H9 (cell line): ENCODE measurements at regions not wholly inside any gene's neighbourhood (a gene's known extent, or its start where the extent isn't known, plus 50 kb on each side); places are given as distances from the start of the nearest gene placed in this dataset.

Experiments used
- DNase-seq: peaks from one replicate; pipeline ENCODE4 v3.0.0-alpha.2; 2017
- H2AFZ ChIP-seq: one replicate; pipeline ENCODE4 v1.6.1; 2013; ENCODE audit warnings: mild to moderate bottlenecking, low read length, control low read depth, moderate library complexity
- H2AK5ac ChIP-seq: 2 replicates; pipeline ENCODE4 v1.6.1; 2013; ENCODE audit warnings: low read length, control low read depth, mixed read lengths; ENCODE audit not compliant: insufficient read length
- H2BK120ac ChIP-seq: one replicate; pipeline ENCODE4 v1.6.1; 2013; ENCODE audit warnings: low read depth, mild to moderate bottlenecking, low read length, control low read depth, inconsistent platforms; ENCODE audit not compliant: poor library complexity, severe bottlenecking
- H2BK12ac ChIP-seq: 2 replicates; pipeline ENCODE4 v1.6.1; 2013; ENCODE audit warnings: low read length, control low read depth, mixed read lengths, low read depth; ENCODE audit not compliant: insufficient read length
- H2BK15ac ChIP-seq: 2 replicates; pipeline ENCODE4 v1.6.1; 2013; ENCODE audit warnings: low read depth, low read length, control low read depth
- H2BK20ac ChIP-seq: one replicate; pipeline ENCODE4 v1.6.1; 2013; ENCODE audit warnings: low read depth, mild to moderate bottlenecking, low read length, control low read depth, inconsistent platforms; ENCODE audit not compliant: poor library complexity, severe bottlenecking
- H2BK5ac ChIP-seq: 2 replicates; pipeline ENCODE4 v1.6.1; 2013; ENCODE audit warnings: low read length, control low read depth, mixed read lengths; ENCODE audit not compliant: insufficient read length
- H3K14ac ChIP-seq: 2 replicates; pipeline ENCODE4 v1.6.1; 2013; ENCODE audit warnings: low read length, control low read depth; ENCODE audit not compliant: insufficient read depth
- H3K18ac ChIP-seq: 2 replicates; pipeline ENCODE4 v1.6.1; 2013; ENCODE audit warnings: low read depth, mild to moderate bottlenecking, mixed read lengths, low read length, control low read depth; ENCODE audit not compliant: insufficient read length
- H3K23ac ChIP-seq: 2 replicates; pipeline ENCODE4 v1.6.1; 2013; ENCODE audit warnings: low read length, control low read depth, mixed read lengths, low read depth; ENCODE audit not compliant: insufficient read length
- H3K23me2 ChIP-seq: 2 replicates; pipeline ENCODE4 v1.6.1; 2013; ENCODE audit warnings: low read depth, mild to moderate bottlenecking, mixed read lengths, low read length, control low read depth; ENCODE audit not compliant: insufficient read length, poor library complexity, severe bottlenecking
- H3K27ac ChIP-seq: 2 replicates; pipeline ENCODE4 v1.5.1; 2013; ENCODE audit warnings: low read length, control low read depth, mixed read lengths, low read depth; ENCODE audit not compliant: insufficient read length
- H3K27me3 ChIP-seq: 2 replicates; pipeline ENCODE4 v1.6.1; 2013; ENCODE audit warnings: low read length, control low read depth, inconsistent platforms; ENCODE audit not compliant: insufficient read depth
- H3K4ac ChIP-seq: 2 replicates; pipeline ENCODE4 v1.6.1; 2013; ENCODE audit warnings: low read depth, mild to moderate bottlenecking, control low read depth, inconsistent platforms, low read length, moderate library complexity
- H3K4me1 ChIP-seq: 2 replicates; pipeline ENCODE4 v1.6.1; 2013; ENCODE audit warnings: low read length, control low read depth, inconsistent platforms; ENCODE audit not compliant: insufficient read depth
- H3K4me2 ChIP-seq: 2 replicates; pipeline ENCODE4 v1.6.1; 2013; ENCODE audit warnings: low read length, control low read depth, mixed read lengths; ENCODE audit not compliant: insufficient read length, insufficient read depth
- H3K56ac ChIP-seq: 2 replicates; pipeline ENCODE4 v1.6.1; 2013; ENCODE audit warnings: low read depth, mild to moderate bottlenecking, mixed read lengths, low read length, control low read depth; ENCODE audit not compliant: insufficient read length
- H3K79me1 ChIP-seq: 2 replicates; pipeline ENCODE4 v1.6.1; 2013; ENCODE audit warnings: low read depth, mild to moderate bottlenecking, moderate library complexity, low read length, control low read depth, inconsistent platforms; ENCODE audit not compliant: insufficient read depth, poor library complexity, severe bottlenecking
- H3K79me2 ChIP-seq: 2 replicates; pipeline ENCODE4 v1.6.1; 2013; ENCODE audit warnings: low read length, control low read depth, inconsistent platforms; ENCODE audit not compliant: insufficient read depth
- H3K9ac ChIP-seq: 2 replicates; pipeline ENCODE4 v1.6.1; 2013; ENCODE audit warnings: low read length, control low read depth, mixed read lengths; ENCODE audit not compliant: insufficient read length; ENCODE audit errors: extremely low read depth
- H3K9me3 ChIP-seq: one replicate; pipeline ENCODE4 v1.6.1; 2013; ENCODE audit warnings: low read depth, low read length, inconsistent platforms; ENCODE audit not compliant: control insufficient read depth
- H3T11ph ChIP-seq: one replicate; pipeline ENCODE4 v1.6.1; 2013; ENCODE audit warnings: mild to moderate bottlenecking, low read length, control low read depth, inconsistent platforms
- H4K20me1 ChIP-seq: one replicate; pipeline ENCODE4 v1.6.1; 2013; ENCODE audit not compliant: control insufficient read depth, insufficient read length, insufficient read depth
- H4K5ac ChIP-seq: 2 replicates; pipeline ENCODE4 v1.6.1; 2013; ENCODE audit warnings: low read depth, mild to moderate bottlenecking, mixed read lengths, low read length, control low read depth; ENCODE audit not compliant: insufficient read length
- H4K8ac ChIP-seq: replicated peaks from 2 replicates; pipeline ENCODE4 v1.6.1; 2013; ENCODE audit warnings: low read length, control low read depth, mixed read lengths, low read depth; ENCODE audit not compliant: insufficient read length
- H4K91ac ChIP-seq: 2 replicates; pipeline ENCODE4 v1.6.1; 2013; ENCODE audit warnings: low read depth, mild to moderate bottlenecking, moderate library complexity, mixed read lengths, low read length, control low read depth; ENCODE audit not compliant: insufficient read length
- H3K27ac Mint-ChIP-seq, 3 experiments: 2 replicates in 2 of 3; 3 replicates in 1 of 3; pipeline ENCODE4 v1.8.0; 2020 to 2021; ENCODE audit warnings: mixed read lengths in 3 of 3, mild to moderate bottlenecking in 1 of 3, moderate library complexity in 1 of 3
- H3K27me3 Mint-ChIP-seq: 2 replicates; pipeline ENCODE4 v1.8.0; 2021; ENCODE audit warnings: low read depth, mild to moderate bottlenecking, moderate library complexity, mixed read lengths
- H3K36me3 Mint-ChIP-seq, 3 experiments: 2 replicates in 2 of 3; 3 replicates in 1 of 3; pipeline ENCODE4 v1.8.0; 2020 to 2021; ENCODE audit warnings: low read depth in 3 of 3, mixed read lengths in 3 of 3; ENCODE audit not compliant: insufficient read depth in 1 of 3
- H3K4me1 Mint-ChIP-seq, 2 experiments: 2 replicates each; pipeline ENCODE4 v1.8.0; 2020; ENCODE audit warnings: mixed read lengths in 2 of 2
- H3K4me3 Mint-ChIP-seq, 2 experiments: 2 replicates in 1 of 2; 3 replicates in 1 of 2; pipeline ENCODE4 v1.8.0; 2020 to 2021; ENCODE audit warnings: mild to moderate bottlenecking in 2 of 2, mixed read lengths in 2 of 2, moderate library complexity in 1 of 2
- H3K9me3 Mint-ChIP-seq, 2 experiments: 2 replicates in 1 of 2; 3 replicates in 1 of 2; pipeline ENCODE4 v1.8.0; 2020; ENCODE audit warnings: mild to moderate bottlenecking in 2 of 2, mixed read lengths in 2 of 2, moderate library complexity in 1 of 2
- WGBS: extraction: QIAGEN DNeasy Blood & Tissue Kit; methylation state at CpG from one replicate; pipeline ENCODE4 v1.1.7; 2013; ENCODE audit warnings: missing lambda C conversion rate, low lambda C conversion rate, mixed read lengths; ENCODE audit not compliant: insufficient read length; ENCODE audit errors: extremely low coverage; 5-methylcytosine and 5-hydroxymethylcytosine counted together
- TF ChIP-seq, protein P1 (sequence below): fragments of 200-600 bp; sonication (generic); conservative IDR thresholded peaks from 3 replicates; pipeline ENCODE4 v1.8.0; 2021; ENCODE audit warnings: antibody characterized with exemption, mild to moderate bottlenecking

DNA sequence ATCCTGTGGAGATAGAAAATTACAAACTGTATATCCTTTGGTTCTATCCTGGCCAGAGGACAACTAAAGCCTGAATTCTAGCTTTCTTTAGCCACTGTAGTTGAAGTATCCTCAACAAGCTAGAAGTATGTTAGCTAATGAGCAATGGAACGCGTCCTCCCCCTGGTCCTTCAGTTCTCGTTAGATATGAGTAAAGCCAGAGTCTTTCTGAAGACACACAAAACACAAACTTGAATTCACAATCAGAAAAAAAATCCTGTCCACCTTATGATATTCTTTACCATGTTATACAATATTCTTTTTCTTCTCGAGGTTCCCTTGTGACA is 1527.0 kb upstream of the SLC10A2 start:
- H2AFZ ChIP-seq, result no peak overlapping the region
- Mint-ChIP-seq H3K36me3 (no peaks in the 10 kb centered on the region; a peak in 1 of 7 replicates), H3K27ac (no peak overlapping the region)

More for the DNA sequence above, 1527.0 kb upstream of the SLC10A2 start:
- TF ChIP-seq, protein P1, sequence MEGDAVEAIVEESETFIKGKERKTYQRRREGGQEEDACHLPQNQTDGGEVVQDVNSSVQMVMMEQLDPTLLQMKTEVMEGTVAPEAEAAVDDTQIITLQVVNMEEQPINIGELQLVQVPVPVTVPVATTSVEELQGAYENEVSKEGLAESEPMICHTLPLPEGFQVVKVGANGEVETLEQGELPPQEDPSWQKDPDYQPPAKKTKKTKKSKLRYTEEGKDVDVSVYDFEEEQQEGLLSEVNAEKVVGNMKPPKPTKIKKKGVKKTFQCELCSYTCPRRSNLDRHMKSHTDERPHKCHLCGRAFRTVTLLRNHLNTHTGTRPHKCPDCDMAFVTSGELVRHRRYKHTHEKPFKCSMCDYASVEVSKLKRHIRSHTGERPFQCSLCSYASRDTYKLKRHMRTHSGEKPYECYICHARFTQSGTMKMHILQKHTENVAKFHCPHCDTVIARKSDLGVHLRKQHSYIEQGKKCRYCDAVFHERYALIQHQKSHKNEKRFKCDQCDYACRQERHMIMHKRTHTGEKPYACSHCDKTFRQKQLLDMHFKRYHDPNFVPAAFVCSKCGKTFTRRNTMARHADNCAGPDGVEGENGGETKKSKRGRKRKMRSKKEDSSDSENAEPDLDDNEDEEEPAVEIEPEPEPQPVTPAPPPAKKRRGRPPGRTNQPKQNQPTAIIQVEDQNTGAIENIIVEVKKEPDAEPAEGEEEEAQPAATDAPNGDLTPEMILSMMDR, result no peak
- no peaks in the 10 kb centered on the region for H3K9me3 ChIP-seq
- H4K5ac ChIP-seq, result no peak overlapping the region
- H3K4me2 ChIP-seq, result no peak overlapping the region
- DNase-seq, result no peak
- Mint-ChIP-seq H3K4me1 (peaks cover 3 to 5% of the 10 kb centered on the region in 2 experiments; a peak in 3 of 4 replicates), H3K27me3 (no peaks in the 10 kb centered on the region; the same call in 1 of the 2 replicates), H3K9me3 (no peaks in the 10 kb centered on the region), H3K4me3 (no peak overlapping the region)
- no peak overlapping the region for H3K9ac ChIP-seq
- H3K56ac ChIP-seq, result no peak overlapping the region
- no peaks in the 10 kb centered on the region for H3K4me1 ChIP-seq
- no peak overlapping the region for H2BK20ac ChIP-seq
- H3T11ph ChIP-seq, result no peak overlapping the region
- no peaks in the 10 kb centered on the region for H4K20me1 ChIP-seq
- H3K79me1 ChIP-seq, result no peaks in the 10 kb centered on the region
- no peak overlapping the region for H2BK12ac ChIP-seq
- H3K79me2 ChIP-seq, result no peaks in the 10 kb centered on the region
- no peak overlapping the region for H3K4ac ChIP-seq
- H2AK5ac ChIP-seq, result no peak overlapping the region
- H3K27ac ChIP-seq, result no peak overlapping the region
- H2BK15ac ChIP-seq, result no peak overlapping the region
- no peak overlapping the region for H4K91ac ChIP-seq
- no peak overlapping the region for H3K23ac ChIP-seq
- H3K18ac ChIP-seq, result no peak overlapping the region
- H3K14ac ChIP-seq, result no peak overlapping the region
- WGBS, result no CpG with 5 or more reads among the region's 4 CpGs
- H3K27me3 ChIP-seq, result no peaks in the 10 kb centered on the region
- no peak overlapping the region for H2BK5ac ChIP-seq
- H3K23me2 ChIP-seq, result no peaks in the 10 kb centered on the region
- no peak overlapping the region for H4K8ac ChIP-seq
- no peak overlapping the region for H2BK120ac ChIP-seq
